NOMO-1 (cell line): ENCODE measurements at regions not wholly inside any gene's neighbourhood (a gene's known extent, or its start where the extent isn't known, plus 50 kb on each side); places are given as distances from the start of the nearest gene placed in this dataset.

Experiments used
- DNase-seq, 2 experiments: peaks; one replicate each; lab custom pipeline; 2025; ENCODE audit not compliant: unreplicated experiment in 2 of 2; lab: John Stamatoyannopoulos, UW

GRCh38 chr16:55152875-55153390 is 171.1 kb upstream of the IRX6 start:
- DNase-seq = no peak

- no peak for DNase-seq
Measured at GRCh38 chr16:55154262-55154661, 169.7 kb upstream of the IRX6 start.

- DNase-seq = peak in 1 of 2 experiments; percentile 30
Measured at GRCh38 chr16:55154956-55155355, 169.0 kb upstream of the IRX6 start.

GRCh38 chr16:55155815-55156214 is 168.2 kb upstream of the IRX6 start:
- DNase-seq = no peak

GRCh38 chr16:55169780-55170179 is 154.2 kb upstream of the IRX6 start:
- no peak for DNase-seq

- no peak for DNase-seq
Measured at GRCh38 chr16:55171241-55171640, 152.8 kb upstream of the IRX6 start.

GRCh38 chr16:55175389-55175788 is 148.6 kb upstream of the IRX6 start:
- DNase-seq = no peak

GRCh38 chr16:55176901-55177300 is 147.1 kb upstream of the IRX6 start:
- no peak for DNase-seq

- DNase-seq = no peak
Measured at GRCh38 chr16:55179411-55179810, 144.6 kb upstream of the IRX6 start.

GRCh38 chr16:55179852-55180585 is 144.0 kb upstream of the IRX6 start:
- DNase-seq = no peak

- no peak for DNase-seq
Measured at GRCh38 chr16:55184052-55184451, 140.0 kb upstream of the IRX6 start.

- DNase-seq = no peak
Measured at GRCh38 chr16:55184619-55185018, 139.4 kb upstream of the IRX6 start.

- DNase-seq = no peak
Measured at GRCh38 chr16:55189224-55189623, 134.8 kb upstream of the IRX6 start.

GRCh38 chr16:55189682-55190636 is 134.0 kb upstream of the IRX6 start:
- no peak for DNase-seq

GRCh38 chr16:55192734-55193133 is 131.3 kb upstream of the IRX6 start:
- no peak for DNase-seq

- DNase-seq = peak; percentile 13 to 43
Measured at GRCh38 chr16:55203570-55203969, 120.4 kb upstream of the IRX6 start.

- DNase-seq = peak; percentile 18 to 57
Measured at GRCh38 chr16:55204069-55204468, 119.9 kb upstream of the IRX6 start.

- no peak for DNase-seq
Measured at GRCh38 chr16:55204923-55205322, 119.1 kb upstream of the IRX6 start.

- no peak for DNase-seq
Measured at GRCh38 chr16:55207693-55208428, 116.1 kb upstream of the IRX6 start.

GRCh38 chr16:55209626-55210025 is 114.4 kb upstream of the IRX6 start:
- no peak for DNase-seq

GRCh38 chr16:55212791-55213190 is 111.2 kb upstream of the IRX6 start:
- no peak for DNase-seq
